ENCODE measurements at regions not wholly inside any gene's neighbourhood (a gene's known extent, or its start where the extent isn't known, plus 50 kb on each side); places are given as distances from the start of the nearest gene placed in this dataset.

- in situ Hi-C loops (cut with MboI; ENCODE audit: low sequenced_read_pairs) = no loop called here
- POLR2A ChIA-PET (ENCODE audit: unreplicated experiment) = no interaction called here
- WGBS, 2 experiments (ENCODE audit: extremely low coverage in 2 of 2, insufficient read length in 1 of 2) = 40% methylated on average over 1 of the region's 6 CpGs; no CpG with 5 or more reads in 1 of the 2 experiments
- TF ChIP-seq CTCF (conservative IDR thresholded peaks at IDR 0.05; ENCODE audit: low read depth, low read length) (no peak), MAZ (IDR thresholded peaks at IDR 0.05; ENCODE audit: borderline replicate concordance, low read depth, low read length) (no peak), BHLHE40 (IDR thresholded peaks at IDR 0.05; ENCODE audit: low read depth, low read length) (no peak), CHD1 (IDR thresholded peaks at IDR 0.05; ENCODE audit: low read depth, low read length) (no peak), NFE2L2 (IDR thresholded peaks at IDR 0.05; ENCODE audit: low read depth, low read length) (no peak), POLR2A (IDR thresholded peaks at IDR 0.05; ENCODE audit: low read depth, low read length) (no peak), RAD21 (IDR thresholded peaks at IDR 0.05; ENCODE audit: low read length) (no peak), FOS (IDR thresholded peaks at IDR 0.05; ENCODE audit: low read depth, low read length) (no peak), MAFK (IDR thresholded peaks at IDR 0.05; ENCODE audit: low read depth, low read length) (no peak), CEBPB (IDR thresholded peaks at IDR 0.05; ENCODE audit: low read depth, low read length) (no peak), SMC3 (IDR thresholded peaks at IDR 0.05; ENCODE audit: low read depth, low read length) (no peak), RCOR1 (IDR thresholded peaks at IDR 0.05; ENCODE audit: insufficient replicate concordance, low read length) (no peak), MXI1 (IDR thresholded peaks at IDR 0.05; ENCODE audit: borderline replicate concordance, low read depth, low read length) (no peak), RFX5 (IDR thresholded peaks at IDR 0.05; ENCODE audit: low read depth, low read length) (no peak)
- TF ChIP-seq, protein P1, sequence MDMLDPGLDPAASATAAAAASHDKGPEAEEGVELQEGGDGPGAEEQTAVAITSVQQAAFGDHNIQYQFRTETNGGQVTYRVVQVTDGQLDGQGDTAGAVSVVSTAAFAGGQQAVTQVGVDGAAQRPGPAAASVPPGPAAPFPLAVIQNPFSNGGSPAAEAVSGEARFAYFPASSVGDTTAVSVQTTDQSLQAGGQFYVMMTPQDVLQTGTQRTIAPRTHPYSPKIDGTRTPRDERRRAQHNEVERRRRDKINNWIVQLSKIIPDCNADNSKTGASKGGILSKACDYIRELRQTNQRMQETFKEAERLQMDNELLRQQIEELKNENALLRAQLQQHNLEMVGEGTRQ (IDR thresholded peaks at IDR 0.05; ENCODE audit: low read depth, low read length) = no peak
- TF ChIP-seq, protein P2, sequence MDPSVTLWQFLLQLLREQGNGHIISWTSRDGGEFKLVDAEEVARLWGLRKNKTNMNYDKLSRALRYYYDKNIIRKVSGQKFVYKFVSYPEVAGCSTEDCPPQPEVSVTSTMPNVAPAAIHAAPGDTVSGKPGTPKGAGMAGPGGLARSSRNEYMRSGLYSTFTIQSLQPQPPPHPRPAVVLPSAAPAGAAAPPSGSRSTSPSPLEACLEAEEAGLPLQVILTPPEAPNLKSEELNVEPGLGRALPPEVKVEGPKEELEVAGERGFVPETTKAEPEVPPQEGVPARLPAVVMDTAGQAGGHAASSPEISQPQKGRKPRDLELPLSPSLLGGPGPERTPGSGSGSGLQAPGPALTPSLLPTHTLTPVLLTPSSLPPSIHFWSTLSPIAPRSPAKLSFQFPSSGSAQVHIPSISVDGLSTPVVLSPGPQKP (IDR thresholded peaks at IDR 0.05; ENCODE audit: borderline replicate concordance, low read depth, low read length) = no peak
- Histone ChIP-seq H3K79me1 (ENCODE audit: low read depth in 1 of 2, low read length in 2 of 2) (no peaks in the 10 kb centered on the region), H3K9me1 (ENCODE audit: insufficient read depth, low read length) (no peaks in the 10 kb centered on the region), H2BK120ac (ENCODE audit: low read depth, low read length) (no peak overlapping the region), H2BK15ac (ENCODE audit: low read depth, low read length) (no peak overlapping the region), H3K9ac (ENCODE audit: low read depth, low read length) (no peak overlapping the region), H3K4me2 (ENCODE audit: low read depth, low read length) (no peak overlapping the region), H2AK5ac (ENCODE audit: low read depth, low read length) (no peak overlapping the region), H4K5ac (ENCODE audit: low read depth, low read length) (no peak overlapping the region), H4K20me1 (ENCODE audit: insufficient read depth, low read length) (no peaks in the 10 kb centered on the region), H4K8ac (ENCODE audit: low read depth in 2 of 2, low read length in 2 of 2) (no peak overlapping the region), H3K23ac (ENCODE audit: low read depth, low read length) (no peak overlapping the region), H3K14ac (replicated peaks; ENCODE audit: low read depth, low read length) (no peak overlapping the region), H2AK9ac (replicated peaks; ENCODE audit: low read depth, low read length, poor library complexity) (no peak overlapping the region), H3K4ac (ENCODE audit: low read depth, low read length) (no peak overlapping the region), H3K27me3 (ENCODE audit: control insufficient read depth, insufficient read depth, low read length) (peaks cover 10% of the 10 kb centered on the region), H2BK20ac (ENCODE audit: low read depth, low read length) (no peak overlapping the region), H3K4me1 (ENCODE audit: control insufficient read depth, insufficient read depth, low read length) (no peaks in the 10 kb centered on the region), H3K4me3 (ENCODE audit: insufficient read depth, low read depth, low read length) (no peak overlapping the region), H3K36me3 (ENCODE audit: control insufficient read depth, insufficient read depth, low read length) (no peaks in the 10 kb centered on the region), H3K9me3 (ENCODE audit: control insufficient read depth, insufficient read depth, low read length) (no peaks in the 10 kb centered on the region), H3K27ac (ENCODE audit: insufficient read depth, low read length) (no peak overlapping the region), H3K56ac (ENCODE audit: extremely low read depth, insufficient read depth, low read length) (no peak overlapping the region), H2BK5ac (ENCODE audit: low read depth, low read length, poor library complexity, severe bottlenecking) (no peak overlapping the region), H3K18ac (ENCODE audit: low read depth, low read length) (no peak overlapping the region), H2AFZ (replicated peaks; ENCODE audit: low read length, poor library complexity) (no peak overlapping the region), H4K91ac (ENCODE audit: insufficient read depth, low read depth, low read length) (no peak overlapping the region)
- no peak for DNase-seq
- ATAC-seq (ENCODE audit: low read depth) = no peak
- dilution Hi-C loops (cut with HindIII; ENCODE audit: low sequenced_read_pairs, unreplicated experiment) = no loop called here
- BruUV-seq (replicated peaks) = no TSS peak
- CTCF ChIA-PET = no interaction called here
- intact Hi-C loops (cut with micrococcal nuclease) = no loop called here
Observed at GRCh38 chr4:38532908-38533499, 131.0 kb upstream of the KLF3 start.

Data from IMR-90 (cell line).